HG03039 (cell line): ENCODE measurements at regions not wholly inside any gene's neighbourhood (a gene's known extent, or its start where the extent isn't known, plus 50 kb on each side); places are given as distances from the start of the nearest gene placed in this dataset.
"Not testable (repeated sequence)": the region's sequence is repeated elsewhere in the genome, so short reads cannot be mapped to it uniquely, and the experiment has no call there.

Source experiments
- ATAC-seq: cut with Tn5 transposase; IDR thresholded peaks from one replicate; pipeline ENCODE4 v1.9.1; 2021; ENCODE audit warnings: mild to moderate bottlenecking, moderate library complexity; ENCODE audit not compliant: unreplicated experiment

GRCh38 chr10:76815505-76815904, 822.1 kb downstream of the KCNMA1 start:
- not testable (repeated sequence) for ATAC-seq

- no peak for ATAC-seq
Measured at GRCh38 chr10:76811430-76811829, 826.2 kb downstream of the KCNMA1 start.

GRCh38 chr10:76788452-76788811, 849.2 kb downstream of the KCNMA1 start:
- ATAC-seq = no peak

- ATAC-seq = no peak
Measured at GRCh38 chr10:76787746-76788451, 849.7 kb downstream of the KCNMA1 start.

GRCh38 chr10:76786504-76787072, 851.0 kb downstream of the KCNMA1 start:
- ATAC-seq = no peak

GRCh38 chr10:76784076-76784475, 853.5 kb downstream of the KCNMA1 start:
- no peak for ATAC-seq

GRCh38 chr10:76779796-76780301, 857.8 kb downstream of the KCNMA1 start:
- no peak for ATAC-seq

GRCh38 chr10:76778914-76779795, 858.5 kb downstream of the KCNMA1 start:
- ATAC-seq = no peak

- ATAC-seq = no peak
Measured at GRCh38 chr10:76774987-76775603, 862.5 kb downstream of the KCNMA1 start.

- no peak for ATAC-seq
Measured at GRCh38 chr10:76769582-76769981, 868.0 kb downstream of the KCNMA1 start.

GRCh38 chr10:76769161-76769560, 868.4 kb downstream of the KCNMA1 start:
- ATAC-seq = no peak

- no peak for ATAC-seq
Measured at GRCh38 chr10:76766682-76767081, 870.9 kb downstream of the KCNMA1 start.

- ATAC-seq = not testable (repeated sequence)
Measured at GRCh38 chr10:76764921-76765320, 872.7 kb downstream of the KCNMA1 start.

- no peak for ATAC-seq
Measured at GRCh38 chr10:76764177-76764576, 873.4 kb downstream of the KCNMA1 start.

- no peak for ATAC-seq
Measured at GRCh38 chr10:76763376-76763775, 874.2 kb downstream of the KCNMA1 start.

- no peak for ATAC-seq
Measured at GRCh38 chr10:76759681-76760080, 877.9 kb downstream of the KCNMA1 start.

- no peak for ATAC-seq
Measured at GRCh38 chr10:76743169-76743568, 894.4 kb downstream of the KCNMA1 start.

GRCh38 chr10:76740514-76740913, 897.1 kb downstream of the KCNMA1 start:
- ATAC-seq = no peak

- no peak for ATAC-seq
Measured at GRCh38 chr10:76738991-76739390, 898.6 kb downstream of the KCNMA1 start.

GRCh38 chr10:76736815-76737618, 900.6 kb downstream of the KCNMA1 start:
- no peak for ATAC-seq
